HCT116 (cell line): ENCODE measurements at regions not wholly inside any gene's neighbourhood (a gene's known extent, or its start where the extent isn't known, plus 50 kb on each side); places are given as distances from the start of the nearest gene placed in this dataset.

Experiments used
- ATAC-seq: fragments of 200-7000 bp; cut with Tn5 transposase; 2 replicates; pipeline ENCODE4 v1.9.1; 2020; ENCODE audit warnings: mild to moderate bottlenecking, moderate library complexity
- BruUV-seq: library from RNA; stranded (reverse); fragments of 400-500 nt; replicated peaks from 2 replicates; lab custom pipeline; 2021; lab: Mats Ljungman, UMichigan
- CTCF ChIA-PET: fragments of 300-600 bp; sonication (Branson Sonifier 250); formaldehyde crosslinking; loops from one replicate; lab custom pipeline; 2021; ENCODE audit warnings: antibody characterized with exemption; lab: Charles Lee
- POLR2A ChIA-PET: fragments of 300-600, 350-600 bp; sonication (Branson Sonifier 250); formaldehyde crosslinking; loops from one replicate; lab custom pipeline; 2021; ENCODE audit warnings: antibody characterized with exemption; lab: Charles Lee
- RAD21 ChIA-PET, 2 experiments: fragments of 300-600 bp; sonication (Branson Sonifier 250); formaldehyde crosslinking; loops; one replicate each; lab custom pipeline; 2023; ENCODE audit warnings: low total read pairs in 2 of 2; ENCODE audit not compliant: uncharacterized antibody in 2 of 2, unreplicated experiment in 2 of 2, low non-redundant PET in 1 of 2; lab: Charles Lee
- DNase-seq: peaks from one replicate; pipeline ENCODE4 v3.0.0-alpha.2; 2010; ENCODE audit warnings: low read depth, low spot score
- H2AFZ ChIP-seq: fragments of 200-600 bp; shearing (Covaris generic), sonication (generic); 2 replicates; pipeline ENCODE4 v1.6.1; 2017; ENCODE audit warnings: low read depth, mixed run types, mixed read lengths, antibody characterized with exemption, low read length; ENCODE audit not compliant: poor library complexity, severe bottlenecking
- H3K27ac ChIP-seq: 2 replicates; pipeline ENCODE4 v1.5.1; 2012; ENCODE audit warnings: low read depth, low read length
- H3K27me3 ChIP-seq: fragments of 200-600 bp; sonication (generic); 2 replicates; pipeline ENCODE4 v1.6.1; 2016; ENCODE audit warnings: mixed run types, low read length, mixed read lengths; ENCODE audit not compliant: insufficient read depth
- H3K36me3 ChIP-seq, 2 experiments: fragments of 200-500 bp in 1 of 2; fragments of 200-600 bp in 1 of 2; sonication (Bioruptor generic) in 1 of 2; sonication (generic) in 1 of 2; 2 replicates each; pipeline versions ENCODE4 v1.5.1 to v1.6.1; 2014 to 2016; ENCODE audit warnings: low read length in 2 of 2, inconsistent platforms in 1 of 2, mixed read lengths in 1 of 2, mixed run types in 1 of 2; ENCODE audit not compliant: insufficient read depth in 2 of 2, control insufficient read depth in 1 of 2
- H3K4me1 ChIP-seq, 2 experiments: fragments of 200-600 bp in 1 of 2; sonication (generic) in 1 of 2; 2 replicates each; pipeline versions ENCODE4 v1.5.1 to v1.6.1; 2012 to 2017; ENCODE audit warnings: low read length in 2 of 2, inconsistent platforms in 1 of 2, mild to moderate bottlenecking in 1 of 2, mixed read lengths in 1 of 2, mixed run types in 1 of 2, moderate library complexity in 1 of 2; ENCODE audit not compliant: insufficient read depth in 2 of 2, control insufficient read depth in 1 of 2
- H3K4me2 ChIP-seq: fragments of 200-600 bp; sonication (generic); 2 replicates; pipeline ENCODE4 v1.6.1; 2017; ENCODE audit warnings: mixed run types, low read length, mixed read lengths
- H3K4me3 ChIP-seq, 2 experiments: fragments of 200-600 bp in 1 of 2; sonication (generic) in 1 of 2; replicated peaks in 1 of 2; 2 replicates each; pipeline ENCODE4 v1.5.1; 2011 to 2016; ENCODE audit warnings: low read length in 2 of 2, control low read depth in 1 of 2, low read depth in 1 of 2, mild to moderate bottlenecking in 1 of 2, mixed read lengths in 1 of 2, mixed run types in 1 of 2
- H3K79me2 ChIP-seq: fragments of 200-600 bp; sonication (generic); 2 replicates; pipeline ENCODE4 v1.6.1; 2017; ENCODE audit warnings: mild to moderate bottlenecking, mixed run types, low read length, moderate library complexity, mixed read lengths; ENCODE audit not compliant: insufficient read depth
- H3K9ac ChIP-seq: fragments of 200-600 bp; sonication (generic); 2 replicates; pipeline ENCODE4 v1.6.1; 2016; ENCODE audit warnings: low read length, mixed read lengths
- H3K9me2 ChIP-seq: fragments of 200-600 bp; sonication (generic), shearing (Covaris generic); 2 replicates; pipeline ENCODE4 v1.6.1; 2017; ENCODE audit warnings: mixed run types, mild to moderate bottlenecking, moderate library complexity; ENCODE audit not compliant: insufficient read depth
- H3K9me3 ChIP-seq, 2 experiments: fragments of 200-500 bp in 1 of 2; fragments of 200-600 bp in 1 of 2; sonication (Bioruptor generic) in 1 of 2; sonication (generic) in 1 of 2; 2 replicates each; pipeline ENCODE4 v1.6.1; 2014 to 2017; ENCODE audit warnings: low read length in 2 of 2, mixed read lengths in 2 of 2, inconsistent platforms in 1 of 2, low read depth in 1 of 2, mild to moderate bottlenecking in 1 of 2, mixed run types in 1 of 2, moderate library complexity in 1 of 2; ENCODE audit not compliant: control insufficient read depth in 1 of 2, insufficient read depth in 1 of 2
- H4K20me1 ChIP-seq: fragments of 200-600 bp; sonication (generic), shearing (Covaris generic); 2 replicates; pipeline ENCODE4 v1.6.1; 2017; ENCODE audit warnings: mixed run types, mild to moderate bottlenecking, moderate library complexity; ENCODE audit not compliant: insufficient read depth
- CEBPB ChIP-seq: IDR thresholded peaks from 2 replicates; pipeline ENCODE4 v1.6.1; 2012; ENCODE audit warnings: low read depth
- EGR1 ChIP-seq: IDR thresholded peaks from 2 replicates; pipeline ENCODE4 v1.6.1; 2012; ENCODE audit warnings: low read depth
- EZH2 ChIP-seq: fragments of 200-600 bp; sonication (generic); IDR thresholded peaks from 2 replicates; pipeline ENCODE4 v1.6.1; 2017; ENCODE audit warnings: antibody characterized with exemption, mixed run types
- POLR2AphosphoS5 ChIP-seq: IDR thresholded peaks from 2 replicates; pipeline ENCODE4 v1.6.1; 2011; ENCODE audit warnings: mild to moderate bottlenecking, low read depth, low read length, moderate library complexity
- SP1 ChIP-seq: IDR thresholded peaks from 2 replicates; pipeline ENCODE4 v1.6.1; 2012; ENCODE audit warnings: low read depth
- SRF ChIP-seq: IDR thresholded peaks from 2 replicates; pipeline ENCODE4 v1.6.1; 2012; ENCODE audit warnings: low read depth
- intact Hi-C: fragments of 100-400 bp; cut with micrococcal nuclease; formaldehyde crosslinking; loops from 2 replicates; pipeline ENCODE4 v1.10.0; 2022

DNA sequence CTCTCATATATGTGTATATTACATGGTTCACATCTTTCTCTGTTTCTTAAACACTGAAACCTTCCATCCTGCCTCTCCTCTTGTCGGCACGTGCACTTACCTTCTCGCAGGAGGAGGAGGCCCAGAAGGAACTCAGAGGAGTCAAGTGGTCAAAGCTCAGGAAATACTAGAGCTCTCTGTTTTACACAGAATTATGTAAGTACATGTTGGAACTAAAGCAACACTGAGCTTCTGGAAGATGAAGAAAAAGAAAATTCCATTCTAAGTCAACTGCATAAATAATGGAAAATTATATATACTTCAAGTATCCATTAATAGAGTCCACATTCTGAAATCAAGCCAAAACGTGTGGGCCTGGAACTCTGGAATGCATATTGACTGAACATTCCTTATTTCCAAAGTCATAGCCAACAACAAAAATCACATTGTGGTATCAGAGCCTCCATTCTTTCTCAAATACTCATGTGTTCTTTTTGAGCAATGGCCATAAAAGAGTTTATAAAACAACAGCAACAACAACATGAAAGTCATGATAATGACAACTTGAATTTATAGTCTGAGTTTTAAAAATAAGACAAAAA lies 121.5 kb upstream of the RAI14 start:
- Histone ChIP-seq H3K9me3 (no peaks in the 10 kb centered on the region), H3K27ac (no peak overlapping the region), H3K79me2 (no peaks in the 10 kb centered on the region), H3K4me3 (no peak overlapping the region), H3K4me1 (no peaks in the 10 kb centered on the region), H3K27me3 (no peaks in the 10 kb centered on the region), H3K9ac (no peak overlapping the region), H3K36me3 (no peaks in the 10 kb centered on the region), H3K4me2 (no peak overlapping the region), H4K20me1 (no peaks in the 10 kb centered on the region), H2AFZ (no peak overlapping the region), H3K9me2 (no peaks in the 10 kb centered on the region)
- ChIA-PET RAD21 (no interaction called here), POLR2A (no interaction called here), CTCF (interaction anchor here (2.0 kb wide), 1 partner anchor 11 kb away, joined by 4 read pairs; no protein-coding TSS in a partner anchor)
- DNase-seq (no peak), ATAC-seq (no peak)
- no peak for TF ChIP-seq EGR1
- TF ChIP-seq CEBPB = no peak
- TF ChIP-seq EZH2 = no peak
- no peak for TF ChIP-seq SP1
- BruUV-seq = no TSS peak
- intact Hi-C loops = no loop called here

DNA sequence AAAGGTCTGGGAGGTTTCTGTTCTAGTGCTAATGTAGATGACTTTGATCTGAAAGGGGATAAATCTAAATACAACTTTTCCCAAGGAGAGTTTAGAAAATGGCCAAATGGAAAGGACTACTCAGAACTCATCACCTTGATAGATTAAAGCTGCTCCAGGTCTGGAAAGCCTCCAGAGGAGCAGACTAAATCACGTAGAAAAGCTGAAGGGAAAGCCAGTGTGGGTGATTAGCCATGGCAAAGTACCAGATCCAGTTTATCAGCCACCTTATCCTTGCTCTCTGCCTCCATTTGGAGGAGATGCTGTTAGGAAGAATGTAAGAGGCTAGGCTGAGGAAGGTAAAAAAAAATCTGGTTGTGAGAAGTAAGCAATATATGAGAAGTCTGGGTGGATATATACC lies 120.7 kb upstream of the RAI14 start:
- no peaks in the 10 kb centered on the region for H3K4me1 ChIP-seq
- ATAC-seq (no peak), DNase-seq (no peak)
- ChIA-PET CTCF (no interaction called here), POLR2A (no interaction called here), RAD21 (no interaction called here)
- no peaks in the 10 kb centered on the region for H3K79me2 ChIP-seq
- H4K20me1 ChIP-seq = no peaks in the 10 kb centered on the region
- intact Hi-C loops = no loop called here
- no peak for TF ChIP-seq SRF
- no peak for TF ChIP-seq POLR2AphosphoS5
- no peak for TF ChIP-seq SP1
- no peak overlapping the region for H3K9ac ChIP-seq
- H3K9me2 ChIP-seq = no peaks in the 10 kb centered on the region
- no peak overlapping the region for H3K4me2 ChIP-seq
- no peaks in the 10 kb centered on the region for H3K9me3 ChIP-seq
- no TSS peak for BruUV-seq
- no peak overlapping the region for H3K4me3 ChIP-seq
- H2AFZ ChIP-seq = no peak overlapping the region
- H3K36me3 ChIP-seq = no peaks in the 10 kb centered on the region
- no peaks in the 10 kb centered on the region for H3K27me3 ChIP-seq
- no peak overlapping the region for H3K27ac ChIP-seq
